GM23338 (cell line): ENCODE measurements at regions not wholly inside any gene's neighbourhood (a gene's known extent, or its start where the extent isn't known, plus 50 kb on each side); places are given as distances from the start of the nearest gene placed in this dataset.

Experiments used
- ATAC-seq: fragments of 200-7000 bp; cut with Tn5 transposase; 3 replicates; pipeline ENCODE4 v1.9.1; 2020
- DNase-seq: peaks from one replicate; pipeline ENCODE4 v3.0.0-alpha.2; 2015; ENCODE audit warnings: low spot score
- H2AFZ ChIP-seq: fragments of 200-600 bp; sonication (generic); 2 replicates; pipeline ENCODE4 v1.8.0; 2016; ENCODE audit warnings: antibody characterized with exemption, mild to moderate bottlenecking, moderate library complexity
- H3F3A ChIP-seq: fragments of 200-600 bp; sonication (generic); replicated peaks from 2 replicates; pipeline ENCODE4 v1.8.0; 2017; ENCODE audit warnings: antibody characterized with exemption, mixed run types, low read depth
- H3K27ac ChIP-seq: fragments of 200-600 bp; sonication (generic); 2 replicates; pipeline ENCODE4 v1.6.1; 2016; ENCODE audit warnings: low read depth
- H3K27me3 ChIP-seq: fragments of 200-600 bp; sonication (generic); 2 replicates; pipeline ENCODE4 v1.8.0; 2016; ENCODE audit warnings: mild to moderate bottlenecking, mixed run types, moderate library complexity; ENCODE audit not compliant: insufficient read depth
- H3K36me3 ChIP-seq: fragments of 200-600 bp; sonication (generic); 2 replicates; pipeline ENCODE4 v1.8.0; 2016; ENCODE audit warnings: mild to moderate bottlenecking; ENCODE audit not compliant: insufficient read depth
- H3K4me1 ChIP-seq: fragments of 200-600 bp; sonication (generic); 2 replicates; pipeline ENCODE4 v1.8.0; 2016; ENCODE audit warnings: mild to moderate bottlenecking, moderate library complexity; ENCODE audit not compliant: insufficient read depth
- H3K4me2 ChIP-seq: fragments of 200-600 bp; sonication (generic); 2 replicates; pipeline ENCODE4 v1.7.1; 2017; ENCODE audit warnings: mixed run types
- H3K4me3 ChIP-seq: fragments of 200-600 bp; sonication (generic); 2 replicates; pipeline ENCODE4 v1.6.1; 2016; ENCODE audit warnings: mixed run types
- H3K79me2 ChIP-seq: fragments of 200-600 bp; sonication (generic); replicated peaks from 2 replicates; pipeline ENCODE4 v1.8.0; 2017; ENCODE audit warnings: mild to moderate bottlenecking; ENCODE audit not compliant: insufficient read depth
- H3K9me2 ChIP-seq: fragments of 200-600 bp; sonication (generic); 2 replicates; pipeline ENCODE4 v1.8.0; 2017; ENCODE audit not compliant: insufficient read depth
- H4K20me1 ChIP-seq: fragments of 200-600 bp; sonication (generic); replicated peaks from 2 replicates; pipeline ENCODE4 v1.8.0; 2017; ENCODE audit warnings: mild to moderate bottlenecking; ENCODE audit not compliant: insufficient read depth
- H3K27ac Mint-ChIP-seq: 2 replicates; pipeline ENCODE4 v1.8.0; 2020; ENCODE audit warnings: inconsistent platforms, mild to moderate bottlenecking, moderate library complexity, mixed read lengths
- H3K27me3 Mint-ChIP-seq: 3 replicates; pipeline ENCODE4 v1.8.0; 2022; ENCODE audit warnings: low read depth, mild to moderate bottlenecking, moderate library complexity, mixed read lengths, inconsistent platforms; ENCODE audit not compliant: insufficient read depth, poor library complexity
- H3K36me3 Mint-ChIP-seq: 3 replicates; pipeline ENCODE4 v1.8.0; 2021; ENCODE audit warnings: low read depth, mild to moderate bottlenecking, inconsistent platforms, moderate library complexity, mixed read lengths
- H3K4me1 Mint-ChIP-seq: 3 replicates; pipeline ENCODE4 v1.8.0; 2020; ENCODE audit warnings: mild to moderate bottlenecking, inconsistent platforms, mixed read lengths
- H3K4me3 Mint-ChIP-seq: 3 replicates; pipeline ENCODE4 v1.8.0; 2021; ENCODE audit warnings: moderate library complexity, mild to moderate bottlenecking, inconsistent platforms, mixed read lengths
- H3K9me3 Mint-ChIP-seq: 3 replicates; pipeline ENCODE4 v1.8.0; 2020; ENCODE audit warnings: moderate library complexity, mild to moderate bottlenecking, inconsistent platforms, mixed read lengths
- EZH2phosphoT487 ChIP-seq: fragments of 200-600 bp; sonication (generic); IDR thresholded peaks from one replicate; pipeline ENCODE4 v1.8.1; 2018; ENCODE audit warnings: antibody characterized with exemption; ENCODE audit not compliant: unreplicated experiment
- JUNB ChIP-seq: IDR thresholded peaks from one replicate; pipeline ENCODE4 v1.6.1; 2016; ENCODE audit warnings: antibody characterized with exemption; ENCODE audit not compliant: unreplicated experiment
- NANOG ChIP-seq: IDR thresholded peaks from 2 replicates; pipeline ENCODE4 v1.6.1; 2016; ENCODE audit warnings: antibody characterized with exemption, borderline replicate concordance
- ZNF331 ChIP-seq: fragments of 250-450 bp; sonication (Bioruptor Pico); IDR thresholded peaks from 2 replicates; pipeline ENCODE4 v1.5.0; 2020; ENCODE audit warnings: low read depth, mild to moderate bottlenecking, moderate library complexity
- TF ChIP-seq, protein P1 (sequence below), 2 experiments: fragments of 200-600 bp in 1 of 2; sonication (generic) in 1 of 2; conservative IDR thresholded peaks; 2 replicates each; pipeline versions ENCODE4 v1.5.1 to v1.6.1; 2016 to 2017; ENCODE audit warnings: antibody characterized with exemption in 2 of 2, low read depth in 2 of 2, mild to moderate bottlenecking in 2 of 2, moderate library complexity in 1 of 2
- TF ChIP-seq, protein P2 (sequence below): fragments of 250-450 bp; sonication (Bioruptor Pico); IDR thresholded peaks from 2 replicates; pipeline ENCODE4 v1.5.0; 2020; ENCODE audit warnings: mild to moderate bottlenecking, moderate library complexity

DNA sequence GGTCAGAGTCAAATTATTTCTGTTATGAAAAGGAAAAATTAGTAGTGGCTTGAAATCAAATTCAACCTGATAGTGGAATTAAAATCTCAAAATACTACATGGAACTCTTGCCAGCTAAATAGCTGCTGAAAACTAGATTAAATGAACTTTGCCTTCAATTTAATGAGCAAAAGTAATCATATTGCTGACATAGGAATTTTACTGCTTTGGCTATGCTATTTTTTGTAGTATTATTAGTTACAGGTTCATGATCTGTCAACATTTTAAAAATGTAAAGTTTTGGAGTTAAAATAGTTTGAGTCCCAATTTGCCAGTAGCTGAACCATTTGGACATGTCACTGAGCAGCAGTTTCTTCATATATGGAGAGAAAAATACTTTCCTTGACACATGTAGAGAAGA is 81.4 kb downstream of the RERGL start:
- Mint-ChIP-seq H3K27me3 (no peaks in the 10 kb centered on the region), H3K4me1 (no peaks in the 10 kb centered on the region), H3K27ac (no peak overlapping the region), H3K9me3 (no peaks in the 10 kb centered on the region), H3K4me3 (no peak overlapping the region), H3K36me3 (no peaks in the 10 kb centered on the region)
- H3K27me3 ChIP-seq, result no peaks in the 10 kb centered on the region
- no peaks in the 10 kb centered on the region for H3K9me2 ChIP-seq
- H3K4me2 ChIP-seq, result no peak overlapping the region
- no peak overlapping the region for H3K27ac ChIP-seq
- no peaks in the 10 kb centered on the region for H3K4me1 ChIP-seq
- no peaks in the 10 kb centered on the region for H3F3A ChIP-seq
- TF ChIP-seq JUNB, result no peak
- TF ChIP-seq EZH2phosphoT487, result no peak
- TF ChIP-seq ZNF331 (CRISPR knock-in tag), result no peak
- TF ChIP-seq, protein P1, sequence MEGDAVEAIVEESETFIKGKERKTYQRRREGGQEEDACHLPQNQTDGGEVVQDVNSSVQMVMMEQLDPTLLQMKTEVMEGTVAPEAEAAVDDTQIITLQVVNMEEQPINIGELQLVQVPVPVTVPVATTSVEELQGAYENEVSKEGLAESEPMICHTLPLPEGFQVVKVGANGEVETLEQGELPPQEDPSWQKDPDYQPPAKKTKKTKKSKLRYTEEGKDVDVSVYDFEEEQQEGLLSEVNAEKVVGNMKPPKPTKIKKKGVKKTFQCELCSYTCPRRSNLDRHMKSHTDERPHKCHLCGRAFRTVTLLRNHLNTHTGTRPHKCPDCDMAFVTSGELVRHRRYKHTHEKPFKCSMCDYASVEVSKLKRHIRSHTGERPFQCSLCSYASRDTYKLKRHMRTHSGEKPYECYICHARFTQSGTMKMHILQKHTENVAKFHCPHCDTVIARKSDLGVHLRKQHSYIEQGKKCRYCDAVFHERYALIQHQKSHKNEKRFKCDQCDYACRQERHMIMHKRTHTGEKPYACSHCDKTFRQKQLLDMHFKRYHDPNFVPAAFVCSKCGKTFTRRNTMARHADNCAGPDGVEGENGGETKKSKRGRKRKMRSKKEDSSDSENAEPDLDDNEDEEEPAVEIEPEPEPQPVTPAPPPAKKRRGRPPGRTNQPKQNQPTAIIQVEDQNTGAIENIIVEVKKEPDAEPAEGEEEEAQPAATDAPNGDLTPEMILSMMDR (conservative IDR thresholded peaks at IDR 0.05; ENCODE audit: low read depth in 2 of 2), result no peak
- no peak for TF ChIP-seq NANOG
- TF ChIP-seq, protein P2, sequence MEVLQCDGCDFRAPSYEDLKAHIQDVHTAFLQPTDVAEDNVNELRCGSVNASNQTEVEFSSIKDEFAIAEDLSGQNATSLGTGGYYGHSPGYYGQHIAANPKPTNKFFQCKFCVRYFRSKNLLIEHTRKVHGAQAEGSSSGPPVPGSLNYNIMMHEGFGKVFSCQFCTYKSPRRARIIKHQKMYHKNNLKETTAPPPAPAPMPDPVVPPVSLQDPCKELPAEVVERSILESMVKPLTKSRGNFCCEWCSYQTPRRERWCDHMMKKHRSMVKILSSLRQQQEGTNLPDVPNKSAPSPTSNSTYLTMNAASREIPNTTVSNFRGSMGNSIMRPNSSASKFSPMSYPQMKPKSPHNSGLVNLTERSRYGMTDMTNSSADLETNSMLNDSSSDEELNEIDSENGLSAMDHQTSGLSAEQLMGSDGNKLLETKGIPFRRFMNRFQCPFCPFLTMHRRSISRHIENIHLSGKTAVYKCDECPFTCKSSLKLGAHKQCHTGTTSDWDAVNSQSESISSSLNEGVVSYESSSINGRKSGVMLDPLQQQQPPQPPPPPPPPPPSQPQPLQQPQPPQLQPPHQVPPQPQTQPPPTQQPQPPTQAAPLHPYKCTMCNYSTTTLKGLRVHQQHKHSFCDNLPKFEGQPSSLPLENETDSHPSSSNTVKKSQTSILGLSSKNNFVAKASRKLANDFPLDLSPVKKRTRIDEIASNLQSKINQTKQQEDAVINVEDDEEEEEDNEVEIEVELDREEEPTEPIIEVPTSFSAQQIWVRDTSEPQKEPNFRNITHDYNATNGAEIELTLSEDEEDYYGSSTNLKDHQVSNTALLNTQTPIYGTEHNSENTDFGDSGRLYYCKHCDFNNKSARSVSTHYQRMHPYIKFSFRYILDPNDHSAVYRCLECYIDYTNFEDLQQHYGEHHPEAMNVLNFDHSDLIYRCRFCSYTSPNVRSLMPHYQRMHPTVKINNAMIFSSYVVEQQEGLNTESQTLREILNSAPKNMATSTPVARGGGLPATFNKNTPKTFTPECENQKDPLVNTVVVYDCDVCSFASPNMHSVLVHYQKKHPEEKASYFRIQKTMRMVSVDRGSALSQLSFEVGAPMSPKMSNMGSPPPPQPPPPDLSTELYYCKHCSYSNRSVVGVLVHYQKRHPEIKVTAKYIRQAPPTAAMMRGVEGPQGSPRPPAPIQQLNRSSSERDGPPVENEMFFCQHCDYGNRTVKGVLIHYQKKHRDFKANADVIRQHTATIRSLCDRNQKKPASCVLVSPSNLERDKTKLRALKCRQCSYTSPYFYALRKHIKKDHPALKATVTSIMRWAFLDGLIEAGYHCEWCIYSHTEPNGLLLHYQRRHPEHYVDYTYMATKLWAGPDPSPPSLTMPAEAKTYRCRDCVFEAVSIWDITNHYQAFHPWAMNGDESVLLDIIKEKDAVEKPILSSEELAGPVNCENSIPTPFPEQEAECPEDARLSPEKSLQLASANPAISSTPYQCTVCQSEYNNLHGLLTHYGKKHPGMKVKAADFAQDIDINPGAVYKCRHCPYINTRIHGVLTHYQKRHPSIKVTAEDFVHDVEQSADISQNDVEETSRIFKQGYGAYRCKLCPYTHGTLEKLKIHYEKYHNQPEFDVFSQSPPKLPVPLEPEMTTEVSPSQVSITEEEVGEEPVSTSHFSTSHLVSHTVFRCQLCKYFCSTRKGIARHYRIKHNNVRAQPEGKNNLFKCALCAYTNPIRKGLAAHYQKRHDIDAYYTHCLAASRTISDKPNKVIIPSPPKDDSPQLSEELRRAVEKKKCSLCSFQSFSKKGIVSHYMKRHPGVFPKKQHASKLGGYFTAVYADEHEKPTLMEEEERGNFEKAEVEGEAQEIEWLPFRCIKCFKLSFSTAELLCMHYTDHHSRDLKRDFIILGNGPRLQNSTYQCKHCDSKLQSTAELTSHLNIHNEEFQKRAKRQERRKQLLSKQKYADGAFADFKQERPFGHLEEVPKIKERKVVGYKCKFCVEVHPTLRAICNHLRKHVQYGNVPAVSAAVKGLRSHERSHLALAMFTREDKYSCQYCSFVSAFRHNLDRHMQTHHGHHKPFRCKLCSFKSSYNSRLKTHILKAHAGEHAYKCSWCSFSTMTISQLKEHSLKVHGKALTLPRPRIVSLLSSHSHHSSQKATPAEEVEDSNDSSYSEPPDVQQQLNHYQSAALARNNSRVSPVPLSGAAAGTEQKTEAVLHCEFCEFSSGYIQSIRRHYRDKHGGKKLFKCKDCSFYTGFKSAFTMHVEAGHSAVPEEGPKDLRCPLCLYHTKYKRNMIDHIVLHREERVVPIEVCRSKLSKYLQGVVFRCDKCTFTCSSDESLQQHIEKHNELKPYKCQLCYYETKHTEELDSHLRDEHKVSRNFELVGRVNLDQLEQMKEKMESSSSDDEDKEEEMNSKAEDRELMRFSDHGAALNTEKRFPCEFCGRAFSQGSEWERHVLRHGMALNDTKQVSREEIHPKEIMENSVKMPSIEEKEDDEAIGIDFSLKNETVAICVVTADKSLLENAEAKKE, result no peak
- H4K20me1 ChIP-seq, result no peaks in the 10 kb centered on the region
- H3K36me3 ChIP-seq, result no peaks in the 10 kb centered on the region
- no peaks in the 10 kb centered on the region for H3K79me2 ChIP-seq
- ATAC-seq (no peak), DNase-seq (no peak)
- H3K4me3 ChIP-seq, result no peak overlapping the region
- no peak overlapping the region for H2AFZ ChIP-seq
